ENCODE measurements at regions not wholly inside any gene's neighbourhood (a gene's known extent, or its start where the extent isn't known, plus 50 kb on each side); places are given as distances from the start of the nearest gene placed in this dataset.
"Not testable (repeated sequence)": the region's sequence is repeated elsewhere in the genome, so short reads cannot be mapped to it uniquely, and the experiment has no call there.

- DNase-seq (ENCODE audit: low read depth) = peak; percentile 15
Observed at GRCh38 chr14:21894003-21894897, 220.6 kb upstream of the OR4E1 start.

- no peak for DNase-seq (ENCODE audit: low read depth)
Observed at GRCh38 chr14:21891921-21892320, 218.3 kb upstream of the OR4E1 start.

- DNase-seq (ENCODE audit: low read depth) = no peak
Observed at GRCh38 chr14:21884995-21885394, 211.4 kb upstream of the OR4E1 start.

GRCh38 chr14:21882226-21882625 lies 208.6 kb upstream of the OR4E1 start:
- DNase-seq (ENCODE audit: low read depth) = no peak

- DNase-seq (ENCODE audit: low read depth) = no peak
Observed at GRCh38 chr14:21880918-21881317, 207.3 kb upstream of the OR4E1 start.

- no peak for DNase-seq (ENCODE audit: low read depth)
Observed at GRCh38 chr14:21875791-21876190, 202.2 kb upstream of the OR4E1 start.

- DNase-seq (ENCODE audit: low read depth) = no peak
Observed at GRCh38 chr14:21874946-21875345, 201.3 kb upstream of the OR4E1 start.

- no peak for DNase-seq (ENCODE audit: low read depth)
Observed at GRCh38 chr14:21874167-21874566, 200.5 kb upstream of the OR4E1 start.

- DNase-seq (ENCODE audit: low read depth) = peak; percentile 61
Observed at GRCh38 chr14:21868442-21869046, 194.9 kb upstream of the OR4E1 start.

GRCh38 chr14:21867541-21867940 lies 193.9 kb upstream of the OR4E1 start:
- DNase-seq (ENCODE audit: low read depth) = no peak

- no peak for DNase-seq (ENCODE audit: low read depth)
Observed at GRCh38 chr14:21866479-21866878, 192.9 kb upstream of the OR4E1 start.

- no peak for DNase-seq (ENCODE audit: low read depth)
Observed at GRCh38 chr14:21863289-21863688, 189.7 kb upstream of the OR4E1 start.

- DNase-seq (ENCODE audit: low read depth) = no peak
Observed at GRCh38 chr14:21861153-21861552, 187.5 kb upstream of the OR4E1 start.

GRCh38 chr14:21860172-21860571 lies 186.6 kb upstream of the OR4E1 start:
- no peak for DNase-seq (ENCODE audit: low read depth)

GRCh38 chr14:21852775-21853174 lies 179.2 kb upstream of the OR4E1 start:
- DNase-seq (ENCODE audit: low read depth) = no peak

- peak; percentile 52 for DNase-seq (ENCODE audit: low read depth)
Observed at GRCh38 chr14:21852061-21852664, 178.5 kb upstream of the OR4E1 start.

- not testable (repeated sequence) for DNase-seq (ENCODE audit: low read depth)
Observed at GRCh38 chr14:21846902-21847301, 173.3 kb upstream of the OR4E1 start.

GRCh38 chr14:21846227-21846885 lies 172.7 kb upstream of the OR4E1 start:
- peak; percentile 49 for DNase-seq (ENCODE audit: low read depth)

GRCh38 chr14:21840765-21841164 lies 167.1 kb upstream of the OR4E1 start:
- no peak for DNase-seq (ENCODE audit: low read depth)

- DNase-seq (ENCODE audit: low read depth) = no peak
Observed at GRCh38 chr14:21833836-21834235, 160.2 kb upstream of the OR4E1 start.

- no peak for DNase-seq (ENCODE audit: low read depth)
Observed at GRCh38 chr14:21825845-21826244, 152.2 kb upstream of the OR4E1 start.

GRCh38 chr14:21825149-21825743 lies 151.6 kb upstream of the OR4E1 start:
- DNase-seq (ENCODE audit: low read depth) = peak; percentile 12

Data from stimulated activated CD8-positive, alpha-beta memory T cell treated with anti-CD3 and anti-CD28 coated beads, Interleukin-4, amount 100 ng/mL, for 24 hours (primary cell).